ENCODE measurements at regions not wholly inside any gene's neighbourhood (a gene's known extent, or its start where the extent isn't known, plus 50 kb on each side); places are given as distances from the start of the nearest gene placed in this dataset.

DNA sequence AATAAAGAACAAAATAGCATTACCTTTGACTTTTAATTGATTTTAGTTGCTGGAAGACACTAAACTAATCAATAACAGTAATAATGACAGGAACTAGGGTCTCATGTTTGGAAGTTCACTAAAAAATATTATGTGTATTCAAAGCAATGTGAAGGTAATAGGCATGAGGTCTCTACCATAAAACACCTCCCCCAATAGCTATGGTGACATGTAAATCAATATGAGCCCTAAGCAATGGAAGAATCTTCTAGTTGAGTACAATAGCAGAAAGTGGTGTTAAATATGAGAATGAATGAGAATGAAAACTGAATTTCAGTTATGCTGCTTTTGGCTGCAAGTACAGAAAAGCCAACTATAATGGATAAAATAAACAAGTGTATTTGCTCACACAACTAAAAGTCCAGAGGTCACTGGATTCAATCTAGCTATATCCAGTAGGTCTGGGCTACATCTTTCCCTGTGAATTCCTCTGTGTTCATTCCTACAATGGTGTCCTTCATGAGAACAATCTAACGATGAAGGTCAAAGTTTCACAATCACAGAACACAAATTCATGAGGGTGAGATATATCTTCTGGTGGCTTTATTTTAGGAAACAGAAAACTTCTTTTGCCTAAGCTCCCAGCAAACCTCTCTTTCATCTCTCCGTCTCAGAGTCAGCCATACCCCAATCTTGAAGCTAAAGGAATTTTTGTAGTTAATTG, 728.0 kb downstream of the FSCB start:
- no peak for TF ChIP-seq EZH2 (IDR thresholded peaks at IDR 0.05; ENCODE audit: low read length, missing control alignments)
- TF ChIP-seq, protein P1, sequence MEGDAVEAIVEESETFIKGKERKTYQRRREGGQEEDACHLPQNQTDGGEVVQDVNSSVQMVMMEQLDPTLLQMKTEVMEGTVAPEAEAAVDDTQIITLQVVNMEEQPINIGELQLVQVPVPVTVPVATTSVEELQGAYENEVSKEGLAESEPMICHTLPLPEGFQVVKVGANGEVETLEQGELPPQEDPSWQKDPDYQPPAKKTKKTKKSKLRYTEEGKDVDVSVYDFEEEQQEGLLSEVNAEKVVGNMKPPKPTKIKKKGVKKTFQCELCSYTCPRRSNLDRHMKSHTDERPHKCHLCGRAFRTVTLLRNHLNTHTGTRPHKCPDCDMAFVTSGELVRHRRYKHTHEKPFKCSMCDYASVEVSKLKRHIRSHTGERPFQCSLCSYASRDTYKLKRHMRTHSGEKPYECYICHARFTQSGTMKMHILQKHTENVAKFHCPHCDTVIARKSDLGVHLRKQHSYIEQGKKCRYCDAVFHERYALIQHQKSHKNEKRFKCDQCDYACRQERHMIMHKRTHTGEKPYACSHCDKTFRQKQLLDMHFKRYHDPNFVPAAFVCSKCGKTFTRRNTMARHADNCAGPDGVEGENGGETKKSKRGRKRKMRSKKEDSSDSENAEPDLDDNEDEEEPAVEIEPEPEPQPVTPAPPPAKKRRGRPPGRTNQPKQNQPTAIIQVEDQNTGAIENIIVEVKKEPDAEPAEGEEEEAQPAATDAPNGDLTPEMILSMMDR (conservative IDR thresholded peaks at IDR 0.05 in 1 of 2, IDR thresholded peaks at IDR 0.05 in 1 of 2; ENCODE audit: low read depth in 1 of 2, low read length in 2 of 2): no peak
- Histone ChIP-seq H3K4me3 (replicated peaks in 1 of 4; ENCODE audit: control extremely low read depth in 1 of 4, insufficient read depth in 1 of 4, low read depth in 3 of 4, low read length in 4 of 4) (no peak overlapping the region), H3K4me1 (ENCODE audit: control insufficient read depth, extremely low read depth, insufficient read depth, low read length) (no peaks in the 10 kb centered on the region), H3K9ac (ENCODE audit: insufficient read depth, low read length) (no peak overlapping the region), H3K79me2 (ENCODE audit: control insufficient read depth, insufficient read depth, low read length) (no peaks in the 10 kb centered on the region), H2AFZ (ENCODE audit: low read length) (no peak overlapping the region), H3K9me3 (ENCODE audit: control insufficient read depth, insufficient read depth, low read depth, low read length) (no peaks in the 10 kb centered on the region), H3K36me3 (ENCODE audit: control insufficient read depth, insufficient read depth, low read length) (no peaks in the 10 kb centered on the region), H4K20me1 (ENCODE audit: control insufficient read depth, extremely low read depth, insufficient read depth, low read length) (no peaks in the 10 kb centered on the region), H3K4me2 (ENCODE audit: extremely low read depth, insufficient read depth, low read length) (no peak overlapping the region), H3K27me3 (ENCODE audit: control insufficient read depth, insufficient read depth, low read length) (no peaks in the 10 kb centered on the region), H3K27ac (ENCODE audit: insufficient read depth, low read length) (no peak overlapping the region)
- DNase-seq (ENCODE audit: low read depth in 2 of 2): no peak

DNA sequence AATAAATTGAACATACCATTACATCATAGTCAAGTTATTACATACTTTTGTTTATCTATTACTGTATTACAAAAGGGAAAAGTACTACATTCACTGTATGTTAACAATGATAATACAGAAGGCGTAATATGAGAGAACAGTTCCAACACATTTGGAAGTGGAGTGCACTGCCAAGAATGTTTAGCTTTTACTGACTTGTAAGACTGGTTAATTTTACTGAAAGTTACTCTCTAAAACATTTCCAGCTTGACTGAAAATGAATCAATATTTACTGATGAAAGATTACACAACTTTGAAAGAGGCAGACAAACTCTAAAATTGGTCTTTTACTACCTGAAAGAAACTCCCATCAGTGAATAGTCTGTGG, 728.5 kb downstream of the FSCB start:
- no peaks in the 10 kb centered on the region for H3K4me1 ChIP-seq (ENCODE audit: control insufficient read depth, extremely low read depth, insufficient read depth, low read length)
- TF ChIP-seq EZH2 (IDR thresholded peaks at IDR 0.05; ENCODE audit: low read length, missing control alignments): no peak
- TF ChIP-seq, protein P1 (conservative IDR thresholded peaks at IDR 0.05 in 1 of 2, IDR thresholded peaks at IDR 0.05 in 1 of 2; ENCODE audit: low read depth in 1 of 2, low read length in 2 of 2): no peak
- no peaks in the 10 kb centered on the region for H4K20me1 ChIP-seq (ENCODE audit: control insufficient read depth, extremely low read depth, insufficient read depth, low read length)
- DNase-seq (ENCODE audit: low read depth in 2 of 2): no peak
- H3K79me2 ChIP-seq (ENCODE audit: control insufficient read depth, insufficient read depth, low read length): no peaks in the 10 kb centered on the region
- H3K36me3 ChIP-seq (ENCODE audit: control insufficient read depth, insufficient read depth, low read length): no peaks in the 10 kb centered on the region
- no peak overlapping the region for H2AFZ ChIP-seq (ENCODE audit: low read length)
- H3K27me3 ChIP-seq (ENCODE audit: control insufficient read depth, insufficient read depth, low read length): no peaks in the 10 kb centered on the region
- no peak overlapping the region for H3K9ac ChIP-seq (ENCODE audit: insufficient read depth, low read length)
- H3K27ac ChIP-seq (ENCODE audit: insufficient read depth, low read length): no peak overlapping the region
- H3K4me3 ChIP-seq (replicated peaks in 1 of 4; ENCODE audit: control extremely low read depth in 1 of 4, insufficient read depth in 1 of 4, low read depth in 3 of 4, low read length in 4 of 4): no peak overlapping the region
- H3K9me3 ChIP-seq (ENCODE audit: control insufficient read depth, insufficient read depth, low read depth, low read length): no peaks in the 10 kb centered on the region
- H3K4me2 ChIP-seq (ENCODE audit: extremely low read depth, insufficient read depth, low read length): no peak overlapping the region

DNA sequence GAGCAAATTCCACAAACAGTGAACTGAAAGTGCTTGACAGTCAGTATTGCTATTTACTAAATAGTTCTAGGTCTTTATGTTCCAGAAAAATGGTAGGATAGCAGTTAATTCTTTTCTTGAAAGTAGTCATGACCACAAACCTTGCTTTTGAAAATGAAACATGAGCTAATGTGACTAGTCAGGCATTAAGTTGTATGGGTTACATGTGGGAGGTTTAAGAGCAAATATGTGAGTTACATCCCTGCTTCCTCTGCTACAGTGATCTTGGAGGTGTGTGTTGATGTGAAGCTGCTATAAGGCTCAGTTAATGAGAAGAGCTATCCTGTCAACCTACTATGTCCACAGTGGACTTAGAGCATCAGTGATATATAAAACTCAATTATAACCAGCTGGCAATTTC, 741.6 kb downstream of the FSCB start:
- no peak for TF ChIP-seq EZH2 (IDR thresholded peaks at IDR 0.05; ENCODE audit: low read length, missing control alignments)
- TF ChIP-seq, protein P1 (conservative IDR thresholded peaks at IDR 0.05 in 1 of 2, IDR thresholded peaks at IDR 0.05 in 1 of 2; ENCODE audit: low read depth in 1 of 2, low read length in 2 of 2): no peak
- Histone ChIP-seq H4K20me1 (ENCODE audit: control insufficient read depth, extremely low read depth, insufficient read depth, low read length) (no peaks in the 10 kb centered on the region), H3K27ac (ENCODE audit: insufficient read depth, low read length) (no peak overlapping the region), H3K4me2 (ENCODE audit: extremely low read depth, insufficient read depth, low read length) (no peak overlapping the region), H3K27me3 (ENCODE audit: control insufficient read depth, insufficient read depth, low read length) (no peaks in the 10 kb centered on the region), H2AFZ (ENCODE audit: low read length) (no peak overlapping the region), H3K36me3 (ENCODE audit: control insufficient read depth, insufficient read depth, low read length) (no peaks in the 10 kb centered on the region), H3K9ac (ENCODE audit: insufficient read depth, low read length) (no peak overlapping the region), H3K4me1 (ENCODE audit: control insufficient read depth, extremely low read depth, insufficient read depth, low read length) (no peaks in the 10 kb centered on the region), H3K79me2 (ENCODE audit: control insufficient read depth, insufficient read depth, low read length) (no peaks in the 10 kb centered on the region), H3K9me3 (ENCODE audit: control insufficient read depth, insufficient read depth, low read depth, low read length) (no peaks in the 10 kb centered on the region), H3K4me3 (replicated peaks in 1 of 4; ENCODE audit: control extremely low read depth in 1 of 4, insufficient read depth in 1 of 4, low read depth in 3 of 4, low read length in 4 of 4) (no peak overlapping the region)
- no peak for DNase-seq (ENCODE audit: low read depth in 2 of 2)
